ENCODE measurements at regions not wholly inside any gene's neighbourhood (a gene's known extent, or its start where the extent isn't known, plus 50 kb on each side); places are given as distances from the start of the nearest gene placed in this dataset.
"Not testable (repeated sequence)": the region's sequence is repeated elsewhere in the genome, so short reads cannot be mapped to it uniquely, and the experiment has no call there.

- not testable (repeated sequence) for DNase-seq (ENCODE audit: low spot score)
Observed at GRCh38 chr19:56980326-56980725, 139.5 kb upstream of the USP29 start.

GRCh38 chr19:56980906-56981305, 138.9 kb upstream of the USP29 start:
- DNase-seq (ENCODE audit: low spot score): no peak

GRCh38 chr19:56981440-56981839, 138.3 kb upstream of the USP29 start:
- DNase-seq (ENCODE audit: low spot score): not testable (repeated sequence)

- DNase-seq (ENCODE audit: low spot score): no peak
Observed at GRCh38 chr19:56983171-56983570, 136.6 kb upstream of the USP29 start.

- no peak for DNase-seq (ENCODE audit: low spot score)
Observed at GRCh38 chr19:56983804-56984203, 136.0 kb upstream of the USP29 start.

GRCh38 chr19:56986386-56986785, 133.4 kb upstream of the USP29 start:
- DNase-seq (ENCODE audit: low spot score): no peak

- no peak for DNase-seq (ENCODE audit: low spot score)
Observed at GRCh38 chr19:56987184-56987583, 132.6 kb upstream of the USP29 start.

- no peak for DNase-seq (ENCODE audit: low spot score)
Observed at GRCh38 chr19:56988299-56988698, 131.5 kb upstream of the USP29 start.

- DNase-seq (ENCODE audit: low spot score): no peak
Observed at GRCh38 chr19:56991912-56992311, 127.9 kb upstream of the USP29 start.

- peak; percentile 20 for DNase-seq (ENCODE audit: low spot score)
Observed at GRCh38 chr19:56993851-56994250, 125.9 kb upstream of the USP29 start.

GRCh38 chr19:56994251-56995017, 125.4 kb upstream of the USP29 start:
- DNase-seq (ENCODE audit: low spot score): no peak

- DNase-seq (ENCODE audit: low spot score): no peak
Observed at GRCh38 chr19:56995303-56995702, 124.5 kb upstream of the USP29 start.

- no peak for DNase-seq (ENCODE audit: low spot score)
Observed at GRCh38 chr19:57002195-57002601, 117.6 kb upstream of the USP29 start.

GRCh38 chr19:57002710-57003109, 117.1 kb upstream of the USP29 start:
- no peak for DNase-seq (ENCODE audit: low spot score)

- no peak for DNase-seq (ENCODE audit: low spot score)
Observed at GRCh38 chr19:57004418-57004817, 115.4 kb upstream of the USP29 start.

GRCh38 chr19:57008432-57008831, 111.4 kb upstream of the USP29 start:
- no peak for DNase-seq (ENCODE audit: low spot score)

GRCh38 chr19:57010541-57010940, 109.2 kb upstream of the USP29 start:
- DNase-seq (ENCODE audit: low spot score): no peak

GRCh38 chr19:57016076-57016475, 103.7 kb upstream of the USP29 start:
- DNase-seq (ENCODE audit: low spot score): no peak

- DNase-seq (ENCODE audit: low spot score): no peak
Observed at GRCh38 chr19:57016491-57016890, 103.3 kb upstream of the USP29 start.

- DNase-seq (ENCODE audit: low spot score): no peak
Observed at GRCh38 chr19:57025491-57025890, 94.3 kb upstream of the USP29 start.

GRCh38 chr19:57026476-57026875, 93.3 kb upstream of the USP29 start:
- no peak for DNase-seq (ENCODE audit: low spot score)

- DNase-seq (ENCODE audit: low spot score): no peak
Observed at GRCh38 chr19:57027360-57027759, 92.4 kb upstream of the USP29 start.

- no peak for DNase-seq (ENCODE audit: low spot score)
Observed at GRCh38 chr19:57028804-57029525, 90.8 kb upstream of the USP29 start.

- DNase-seq (ENCODE audit: low spot score): no peak
Observed at GRCh38 chr19:57031106-57031505, 88.7 kb upstream of the USP29 start.
